Suprapubic skin (tissue), 4 donors: ENCODE measurements at regions not wholly inside any gene's neighbourhood (a gene's known extent, or its start where the extent isn't known, plus 50 kb on each side); places are given as distances from the start of the nearest gene placed in this dataset.

Experiments
- EP300 ChIP-seq: sonication (generic); formaldehyde crosslinking; IDR thresholded peaks from one replicate; pipeline ENCODE4 v1.6.1; 2017; ENCODE audit warnings: antibody characterized with exemption
- POLR2A ChIP-seq, 2 donors: fragments of 450-650 bp; IDR thresholded peaks; one replicate each; pipeline ENCODE4 v1.6.1; 2017; ENCODE audit warnings: antibody characterized with exemption in 2 of 2, mild to moderate bottlenecking in 2 of 2, moderate library complexity in 2 of 2
- POLR2AphosphoS5 ChIP-seq, 3 donors: sonication (generic); formaldehyde crosslinking; IDR thresholded peaks; one replicate each; pipeline ENCODE4 v1.6.1; 2017; ENCODE audit warnings: antibody characterized with exemption in 3 of 3
- TF ChIP-seq, protein P1 (sequence below), 2 donors: fragments of 200-600 bp in 1 of 2; fragments of 450-650 bp in 1 of 2; sonication (generic) in 1 of 2; IDR thresholded peaks; one replicate each; pipeline ENCODE4 v1.5.1; 2016 to 2019; ENCODE audit warnings: antibody characterized with exemption in 2 of 2, mild to moderate bottlenecking in 1 of 2, moderate library complexity in 1 of 2

DNA sequence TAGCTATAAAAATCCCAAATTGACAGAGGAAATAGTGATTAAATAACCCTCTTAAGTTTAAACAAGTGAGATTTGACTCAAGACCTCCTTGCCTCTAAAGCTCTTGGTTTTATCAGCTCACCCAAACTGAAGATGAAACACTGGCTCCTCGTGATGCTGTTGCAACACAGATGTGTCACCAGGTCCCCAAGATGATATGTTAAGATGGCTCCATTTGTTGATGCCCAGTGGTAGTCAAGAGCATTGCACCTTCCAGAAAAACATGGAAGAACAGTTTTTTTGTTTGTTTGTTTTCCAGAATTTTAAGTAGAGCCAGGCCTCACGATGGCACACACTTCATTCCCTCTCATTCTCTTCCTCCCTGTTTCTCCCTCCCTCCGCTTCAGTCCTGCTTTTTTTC, 399.8 kb downstream of the TXNL1 start:
- TF ChIP-seq POLR2AphosphoS5 (IDR thresholded peaks at IDR 0.05), result no peak
- no peak for TF ChIP-seq POLR2A (IDR thresholded peaks at IDR 0.05)
- TF ChIP-seq, protein P1, sequence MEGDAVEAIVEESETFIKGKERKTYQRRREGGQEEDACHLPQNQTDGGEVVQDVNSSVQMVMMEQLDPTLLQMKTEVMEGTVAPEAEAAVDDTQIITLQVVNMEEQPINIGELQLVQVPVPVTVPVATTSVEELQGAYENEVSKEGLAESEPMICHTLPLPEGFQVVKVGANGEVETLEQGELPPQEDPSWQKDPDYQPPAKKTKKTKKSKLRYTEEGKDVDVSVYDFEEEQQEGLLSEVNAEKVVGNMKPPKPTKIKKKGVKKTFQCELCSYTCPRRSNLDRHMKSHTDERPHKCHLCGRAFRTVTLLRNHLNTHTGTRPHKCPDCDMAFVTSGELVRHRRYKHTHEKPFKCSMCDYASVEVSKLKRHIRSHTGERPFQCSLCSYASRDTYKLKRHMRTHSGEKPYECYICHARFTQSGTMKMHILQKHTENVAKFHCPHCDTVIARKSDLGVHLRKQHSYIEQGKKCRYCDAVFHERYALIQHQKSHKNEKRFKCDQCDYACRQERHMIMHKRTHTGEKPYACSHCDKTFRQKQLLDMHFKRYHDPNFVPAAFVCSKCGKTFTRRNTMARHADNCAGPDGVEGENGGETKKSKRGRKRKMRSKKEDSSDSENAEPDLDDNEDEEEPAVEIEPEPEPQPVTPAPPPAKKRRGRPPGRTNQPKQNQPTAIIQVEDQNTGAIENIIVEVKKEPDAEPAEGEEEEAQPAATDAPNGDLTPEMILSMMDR (IDR thresholded peaks at IDR 0.05), result no peak
- TF ChIP-seq EP300, result no peak
